ENCODE measurements at regions not wholly inside any gene's neighbourhood (a gene's known extent, or its start where the extent isn't known, plus 50 kb on each side); places are given as distances from the start of the nearest gene placed in this dataset.

GRCh38 chr2:122634256-122634655 lies 878.8 kb downstream of the TSN start:
- DNase-seq (ENCODE audit: low read depth), result peak; percentile 94

- no peak for DNase-seq (ENCODE audit: low read depth)
Observed at GRCh38 chr2:122634920-122635319, 879.5 kb downstream of the TSN start.

- DNase-seq (ENCODE audit: low read depth), result peak; percentile 28
Observed at GRCh38 chr2:122635686-122636085, 880.2 kb downstream of the TSN start.

- peak; percentile 65 for DNase-seq (ENCODE audit: low read depth)
Observed at GRCh38 chr2:122636097-122636496, 880.6 kb downstream of the TSN start.

GRCh38 chr2:122639176-122639575 lies 883.7 kb downstream of the TSN start:
- no peak for DNase-seq (ENCODE audit: low read depth)

- no peak for DNase-seq (ENCODE audit: low read depth)
Observed at GRCh38 chr2:122639711-122640110, 884.3 kb downstream of the TSN start.

- DNase-seq (ENCODE audit: low read depth), result peak; percentile 94
Observed at GRCh38 chr2:122643725-122644329, 888.4 kb downstream of the TSN start.

GRCh38 chr2:122651236-122651635 lies 895.8 kb downstream of the TSN start:
- DNase-seq (ENCODE audit: low read depth), result no peak

GRCh38 chr2:122651780-122652179 lies 896.3 kb downstream of the TSN start:
- DNase-seq (ENCODE audit: low read depth), result no peak

- no peak for DNase-seq (ENCODE audit: low read depth)
Observed at GRCh38 chr2:122652670-122653069, 897.2 kb downstream of the TSN start.

- no peak for DNase-seq (ENCODE audit: low read depth)
Observed at GRCh38 chr2:122656403-122656802, 901.0 kb downstream of the TSN start.

GRCh38 chr2:122660786-122661634 lies 905.6 kb downstream of the TSN start:
- no peak for DNase-seq (ENCODE audit: low read depth)

GRCh38 chr2:122663620-122664019 lies 908.2 kb downstream of the TSN start:
- no peak for DNase-seq (ENCODE audit: low read depth)

- no peak for DNase-seq (ENCODE audit: low read depth)
Observed at GRCh38 chr2:122669627-122670026, 914.2 kb downstream of the TSN start.

GRCh38 chr2:122670897-122671296 lies 915.4 kb downstream of the TSN start:
- DNase-seq (ENCODE audit: low read depth), result no peak

- no peak for DNase-seq (ENCODE audit: low read depth)
Observed at GRCh38 chr2:122680662-122681061, 925.2 kb downstream of the TSN start.

- no peak for DNase-seq (ENCODE audit: low read depth)
Observed at GRCh38 chr2:122681626-122682025, 926.2 kb downstream of the TSN start.

- DNase-seq (ENCODE audit: low read depth), result no peak
Observed at GRCh38 chr2:122682356-122682755, 926.9 kb downstream of the TSN start.

- no peak for DNase-seq (ENCODE audit: low read depth)
Observed at GRCh38 chr2:122683018-122683417, 927.6 kb downstream of the TSN start.

GRCh38 chr2:122692400-122693083 lies 937.1 kb downstream of the TSN start:
- no peak for DNase-seq (ENCODE audit: low read depth)

GRCh38 chr2:122697415-122697814 lies 942.0 kb downstream of the TSN start:
- DNase-seq (ENCODE audit: low read depth), result no peak

- no peak for DNase-seq (ENCODE audit: low read depth)
Observed at GRCh38 chr2:122703676-122704075, 948.2 kb downstream of the TSN start.

- DNase-seq (ENCODE audit: low read depth), result no peak
Observed at GRCh38 chr2:122704109-122704563, 948.7 kb downstream of the TSN start.

Data from LHCN-M2 (cell line).